NCI-H1417 (cell line): ENCODE measurements at regions not wholly inside any gene's neighbourhood (a gene's known extent, or its start where the extent isn't known, plus 50 kb on each side); places are given as distances from the start of the nearest gene placed in this dataset.
"Not testable (repeated sequence)": the region's sequence is repeated elsewhere in the genome, so short reads cannot be mapped to it uniquely, and the experiment has no call there.

ENCODE experiments used
- DNase-seq, 3 experiments: peaks; one replicate each; lab custom pipeline; 2025; lab: John Stamatoyannopoulos, UW

DNA sequence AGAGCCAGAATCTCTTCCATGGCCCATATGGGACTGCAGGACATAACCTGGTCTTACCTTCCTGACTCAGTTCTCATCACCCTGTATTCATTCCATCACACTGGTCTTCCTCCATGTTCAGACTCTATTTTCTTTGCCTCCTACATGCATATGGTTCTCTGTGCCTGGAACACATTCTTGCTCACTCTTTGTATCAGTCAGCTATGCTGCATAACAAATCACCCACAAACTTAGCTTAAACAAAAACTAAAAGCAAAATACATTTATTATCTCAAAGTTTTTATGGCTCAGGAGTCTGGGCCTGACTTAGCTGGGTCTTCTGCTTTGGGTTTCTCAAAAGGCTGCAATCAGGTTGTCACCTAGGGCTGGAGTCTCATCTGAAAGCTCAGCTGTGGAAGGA, 712.6 kb upstream of the TBX3 start:
- no peak for DNase-seq

DNA sequence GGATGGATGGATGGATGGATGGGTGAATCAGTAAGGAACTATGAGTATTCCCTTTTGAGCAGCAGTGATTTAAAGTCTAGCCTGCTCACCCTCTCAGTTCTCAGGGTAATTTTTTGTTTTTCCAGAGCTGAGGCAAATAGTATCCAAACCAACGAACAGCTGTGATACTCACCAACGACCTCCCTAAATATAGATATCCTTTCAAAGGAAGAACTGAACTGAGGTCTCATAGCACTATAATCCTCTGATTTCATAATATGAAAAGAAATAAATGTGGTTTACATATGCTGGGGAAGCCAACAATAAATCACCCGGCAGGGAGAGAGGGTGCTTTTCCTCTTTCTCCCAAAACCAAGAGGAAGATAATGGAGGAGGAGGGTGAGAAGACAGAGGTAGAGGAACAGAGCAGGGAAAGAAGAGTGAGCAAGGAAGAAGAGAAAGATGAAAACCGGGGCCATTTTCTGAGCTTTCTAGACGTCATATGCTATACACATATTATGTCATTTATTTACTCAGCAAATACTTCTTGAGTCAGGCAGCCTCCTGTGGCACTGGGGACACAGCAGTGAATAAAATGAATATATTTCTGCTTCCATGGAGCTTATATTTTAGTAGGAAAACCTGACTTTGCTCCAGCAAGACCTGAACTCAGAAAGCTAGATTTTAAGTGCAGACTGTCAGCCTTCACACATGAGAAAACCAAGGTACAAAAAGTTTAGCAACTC, 710.7 kb upstream of the TBX3 start:
- DNase-seq = peak in 1 of 3 experiments; percentile 24

DNA sequence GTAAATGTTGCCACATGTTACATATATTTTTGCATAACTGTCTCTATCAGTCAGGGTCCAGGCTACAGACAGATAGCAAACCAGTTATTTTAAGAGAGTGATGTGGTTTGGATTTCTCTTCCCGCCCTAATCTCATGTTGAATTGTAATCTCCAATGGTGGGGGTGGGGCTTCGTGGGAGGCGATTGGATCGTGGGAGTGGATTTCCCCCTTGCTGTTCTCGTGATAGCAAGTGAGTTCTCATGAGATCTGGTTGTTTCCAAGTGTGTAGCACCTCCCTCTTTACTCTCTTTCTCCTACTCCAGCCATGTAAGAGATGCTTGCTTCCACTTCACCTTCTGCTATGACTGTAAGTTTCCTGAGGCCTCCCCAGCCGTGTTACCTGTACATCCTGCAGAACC, 704.2 kb upstream of the TBX3 start:
- no peak for DNase-seq

DNA sequence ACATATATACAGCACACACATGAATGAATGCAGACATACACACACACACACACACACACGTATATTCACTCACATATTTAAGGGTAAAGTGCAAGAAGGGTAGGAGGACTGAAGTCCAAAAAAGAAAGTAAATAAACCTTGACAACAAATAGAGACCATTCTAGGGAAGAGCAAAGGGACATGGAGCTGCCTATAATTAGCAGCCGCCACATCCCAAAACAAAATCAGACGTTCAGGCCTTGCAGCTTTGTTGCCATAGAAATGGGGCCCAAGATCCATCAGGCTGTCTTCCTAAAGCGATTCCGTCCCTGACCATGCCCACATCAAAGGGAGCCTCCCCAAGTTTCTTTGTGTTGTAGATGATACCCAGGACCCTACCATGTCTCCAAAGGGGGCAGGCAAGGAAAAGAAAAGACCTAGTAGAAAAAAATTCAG, 703.5 kb upstream of the TBX3 start:
- DNase-seq = no peak

- DNase-seq = no peak
Observed at GRCh38 chr12:115386946-115387345, 703.0 kb upstream of the TBX3 start.

GRCh38 chr12:115385141-115385540, 701.2 kb upstream of the TBX3 start:
- DNase-seq = no peak

- DNase-seq = no peak
Observed at GRCh38 chr12:115384391-115384790, 700.4 kb upstream of the TBX3 start.

DNA sequence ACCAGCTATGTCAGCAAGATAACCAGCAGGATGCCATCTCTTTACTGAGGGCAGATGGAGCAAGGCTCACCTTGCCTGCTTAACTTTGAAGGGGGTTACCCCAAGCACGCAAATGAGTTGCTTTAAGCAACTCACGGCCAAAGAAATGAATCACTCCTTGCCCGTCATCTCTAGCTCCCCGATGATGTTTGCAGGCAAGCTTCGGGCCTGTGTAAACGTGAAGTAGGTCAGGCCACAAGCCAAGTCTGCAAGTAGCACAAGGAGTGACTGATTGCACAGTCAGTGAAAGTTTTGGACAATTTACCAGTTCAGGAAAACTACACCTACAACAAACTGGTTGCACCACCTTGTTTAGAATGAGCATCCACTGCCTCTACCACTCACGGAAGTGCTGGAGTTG, 699.7 kb upstream of the TBX3 start:
- no peak for DNase-seq

DNA sequence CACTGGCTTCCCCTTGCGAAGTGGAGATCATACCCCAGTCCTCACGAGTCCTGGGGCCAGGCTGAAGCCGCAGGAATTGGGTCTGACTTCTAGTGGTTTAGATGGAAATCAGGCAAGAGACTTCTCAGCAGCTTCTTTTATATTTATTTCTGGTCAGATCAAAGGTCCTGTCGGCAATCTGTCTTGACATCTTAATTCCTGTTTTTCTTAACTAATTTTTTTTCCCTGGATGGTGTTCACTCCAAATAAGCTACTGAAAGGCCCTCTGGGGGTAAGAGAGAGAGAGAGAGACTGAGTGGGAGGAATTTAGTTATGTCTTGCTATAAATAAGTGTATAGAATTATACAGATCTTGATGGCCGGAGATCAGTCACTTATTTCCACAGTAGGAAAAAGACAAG, 698.7 kb upstream of the TBX3 start:
- no peak for DNase-seq

DNA sequence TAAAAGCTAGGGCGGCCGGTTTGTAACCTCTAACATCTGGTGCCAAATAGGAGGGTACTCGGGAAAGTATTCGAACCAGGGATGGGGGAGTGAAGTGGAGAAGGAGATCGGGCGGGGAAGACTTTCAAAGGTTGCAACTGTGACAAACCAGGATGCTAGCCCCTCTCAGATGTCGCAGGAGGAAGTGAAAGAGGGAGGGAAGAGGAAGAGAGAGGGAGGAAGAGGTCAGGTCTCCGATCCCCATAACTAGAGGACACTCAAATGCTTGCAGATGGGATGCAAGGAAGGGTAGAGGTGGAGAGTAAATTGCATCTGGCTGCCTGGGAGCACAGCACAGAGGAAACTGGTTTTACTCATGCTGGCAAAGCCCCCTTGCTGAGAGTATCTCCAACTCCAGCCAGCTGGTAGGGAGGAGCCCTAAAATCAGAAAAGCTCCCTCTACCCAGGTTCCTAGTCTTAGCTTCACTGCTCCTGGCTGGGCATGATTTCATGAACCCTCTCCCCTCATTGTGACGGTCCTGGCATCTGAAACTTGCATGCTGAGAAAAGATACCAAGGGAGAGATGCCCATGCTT, 696.7 kb upstream of the TBX3 start:
- no peak for DNase-seq

- DNase-seq = no peak
Observed at GRCh38 chr12:115378291-115378690, 694.3 kb upstream of the TBX3 start.

- no peak for DNase-seq
Observed at GRCh38 chr12:115377779-115378178, 693.8 kb upstream of the TBX3 start.

GRCh38 chr12:115377230-115377629, 693.3 kb upstream of the TBX3 start:
- no peak for DNase-seq

DNA sequence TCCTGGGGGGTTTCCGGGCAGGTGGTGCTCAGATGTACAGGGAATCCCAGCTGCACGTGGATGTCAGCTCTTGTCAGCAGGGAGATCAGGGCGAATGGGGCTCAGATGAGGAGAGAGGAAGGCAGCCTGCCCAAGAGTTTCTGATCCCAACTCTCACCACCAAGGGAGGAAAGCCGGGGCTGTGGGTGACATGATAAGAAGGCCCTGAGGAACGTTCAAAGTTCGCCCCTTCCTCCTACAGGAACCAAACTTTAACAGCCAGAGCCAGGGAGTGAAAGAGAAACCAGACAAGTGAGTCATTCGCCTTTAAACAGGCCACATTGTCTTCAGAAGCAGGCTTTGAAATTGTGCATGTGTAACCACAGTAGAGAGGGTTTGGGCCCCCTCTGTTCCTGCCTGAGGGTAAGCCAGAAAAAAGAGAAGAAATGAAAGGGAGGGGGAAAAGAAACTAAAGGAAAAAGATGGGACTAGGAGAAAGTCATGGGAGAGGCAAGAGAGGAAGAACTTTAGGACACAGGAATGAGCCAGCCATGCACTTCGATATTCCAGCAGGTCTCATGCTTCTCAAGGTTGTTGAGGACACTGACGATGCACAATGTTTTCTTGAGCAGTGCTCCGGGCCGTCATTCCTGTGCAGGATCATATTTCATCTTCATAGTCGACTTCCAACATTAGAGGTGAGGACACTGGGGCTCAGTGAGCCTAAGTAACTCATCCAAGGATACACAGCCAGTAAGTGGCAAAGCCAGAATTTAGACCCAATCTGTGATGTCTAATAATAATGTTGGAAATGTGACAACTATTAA, 691.4 kb upstream of the TBX3 start:
- no peak for DNase-seq

DNA sequence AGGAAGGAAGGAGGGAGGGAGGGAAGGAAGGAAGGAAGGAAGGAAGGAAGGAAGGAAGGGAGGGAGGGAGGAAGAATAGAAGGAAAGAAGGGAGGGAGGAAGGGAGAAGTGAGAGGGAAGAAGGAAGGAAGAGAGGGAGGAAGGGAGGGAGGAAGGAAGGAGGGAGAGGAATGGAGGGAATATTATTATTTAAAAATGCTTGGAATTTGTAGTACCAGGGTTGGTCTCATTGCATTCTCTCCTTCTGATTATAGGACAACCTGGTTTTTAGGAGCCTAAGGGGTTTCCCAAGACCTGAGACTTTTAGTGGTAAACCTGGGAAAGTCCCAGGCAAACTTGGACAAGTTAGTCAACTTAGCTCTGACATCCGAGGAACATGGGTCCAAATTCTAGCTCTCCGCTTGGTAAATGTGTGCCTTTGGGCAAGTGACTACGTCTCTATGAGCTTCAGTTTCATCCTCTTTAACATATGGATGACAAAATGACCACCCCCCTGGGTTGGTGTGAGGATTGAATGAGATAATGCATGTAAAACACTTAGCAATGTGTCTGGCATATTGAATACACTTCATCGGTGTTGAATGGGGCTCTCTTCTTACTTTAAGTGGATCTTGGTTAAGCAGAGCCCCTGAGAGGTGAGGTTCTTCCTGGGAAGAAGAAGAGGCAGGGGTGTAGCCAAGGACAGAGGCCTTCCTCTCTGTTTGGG, 690.7 kb upstream of the TBX3 start:
- no peak for DNase-seq

- DNase-seq = no peak
Observed at GRCh38 chr12:115371711-115372110, 687.7 kb upstream of the TBX3 start.

DNA sequence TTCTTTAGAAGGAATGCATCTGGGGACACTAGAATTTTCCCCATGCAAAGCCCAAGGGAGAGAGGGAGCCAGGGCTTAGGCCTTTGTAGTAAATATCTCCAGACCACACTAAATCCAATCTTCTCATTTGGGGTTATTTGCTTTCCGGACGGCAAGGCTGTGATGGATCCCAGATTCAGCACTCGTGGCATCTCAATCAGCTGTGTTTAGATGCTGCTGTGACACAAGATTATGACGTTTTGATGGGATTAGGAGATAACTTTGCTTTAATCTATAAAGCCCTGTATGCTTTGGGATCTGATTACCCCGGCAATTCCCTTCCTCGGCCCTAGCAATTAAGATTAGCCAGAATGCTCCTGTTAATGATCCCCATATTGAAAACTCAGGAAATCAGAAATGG, 686.7 kb upstream of the TBX3 start:
- DNase-seq = no peak

DNA sequence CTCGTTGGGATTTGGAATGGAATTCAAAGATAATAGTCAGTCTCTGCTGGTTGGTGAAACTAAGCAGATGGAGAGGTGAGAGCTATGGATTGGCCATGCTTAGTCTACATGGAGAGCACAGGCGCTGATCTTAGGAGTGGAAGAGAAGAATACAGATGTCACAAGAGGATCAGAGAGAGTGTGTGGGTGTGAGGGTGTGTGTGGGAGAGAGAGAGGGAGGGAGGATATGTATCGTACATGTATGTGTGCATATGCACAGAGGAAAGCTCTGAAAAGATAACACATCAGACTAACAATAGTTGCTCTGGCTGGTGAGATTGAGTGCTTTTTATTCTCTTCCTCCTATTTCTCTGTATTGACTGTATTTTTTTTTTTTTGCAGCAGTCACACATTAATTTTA, 686.2 kb upstream of the TBX3 start:
- DNase-seq = no peak

DNA sequence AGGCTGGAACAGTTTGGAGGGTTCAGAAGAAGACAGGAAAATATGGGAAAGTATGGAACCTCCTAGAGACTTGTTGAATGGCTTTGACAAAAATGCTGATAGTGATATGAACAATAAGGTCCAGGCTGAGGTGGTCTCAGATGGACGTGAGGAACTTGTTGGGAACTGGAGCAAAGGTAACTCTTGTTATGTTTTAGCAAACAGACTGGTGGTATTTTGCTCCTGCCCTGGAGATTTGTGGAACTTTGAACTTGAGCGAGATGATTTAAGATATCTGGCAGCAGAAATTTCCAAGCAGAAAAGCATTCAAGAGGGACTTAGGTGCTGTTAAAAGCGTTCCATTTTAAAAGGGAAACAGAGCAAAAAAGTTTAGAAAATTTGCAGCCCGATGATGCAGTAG, 682.3 kb upstream of the TBX3 start:
- not testable (repeated sequence) for DNase-seq

- DNase-seq = not testable (repeated sequence)
Observed at GRCh38 chr12:115365765-115366164, 681.8 kb upstream of the TBX3 start.

DNA sequence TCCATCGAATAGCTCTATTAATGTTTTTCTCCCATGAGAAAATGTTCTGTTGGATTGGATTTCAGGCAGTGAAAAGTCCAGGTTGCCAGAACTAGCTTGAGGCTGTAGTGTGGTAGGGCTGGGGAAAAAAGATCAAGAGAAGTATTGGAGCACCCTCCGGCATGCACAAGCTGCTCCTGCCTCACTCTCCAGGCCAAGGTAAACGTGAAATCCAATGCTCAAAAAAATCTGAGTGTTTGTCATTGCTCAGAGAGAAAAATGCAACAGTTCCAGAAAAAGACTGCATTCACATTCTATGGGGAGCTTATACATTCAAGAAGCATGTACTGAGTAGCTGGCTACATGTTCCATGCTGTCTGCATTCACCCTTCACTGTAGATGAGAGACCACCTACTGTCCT, 680.9 kb upstream of the TBX3 start:
- no peak for DNase-seq

DNA sequence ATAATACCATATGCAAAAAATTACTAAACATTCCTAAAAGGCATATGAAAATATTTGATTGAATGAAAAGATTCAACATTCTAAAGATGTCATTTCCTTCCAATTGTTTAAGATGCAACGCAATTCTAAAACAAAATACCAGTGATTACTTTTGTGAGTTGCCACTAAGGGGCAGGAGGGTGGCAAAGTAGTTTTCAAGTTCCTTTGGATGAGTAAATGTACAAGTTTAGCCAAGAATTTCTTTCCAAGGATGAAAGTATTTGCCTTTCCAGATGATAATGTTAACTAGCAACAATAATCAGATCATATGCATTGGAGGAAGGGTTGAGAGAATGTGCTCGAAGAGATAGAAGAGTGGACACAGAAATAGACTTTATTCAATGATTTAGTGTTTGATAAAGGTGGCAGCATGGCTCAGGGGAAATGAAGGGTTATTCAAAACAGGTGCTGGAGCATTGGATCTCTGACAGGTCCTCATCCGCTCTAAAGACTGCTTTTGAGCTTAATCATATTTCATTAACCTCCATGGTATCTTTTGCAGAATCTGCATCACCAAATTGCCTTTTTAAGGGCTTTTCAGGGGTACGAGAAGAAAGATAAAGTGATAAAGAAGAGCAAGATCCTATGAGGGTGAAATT, 678.5 kb upstream of the TBX3 start:
- no peak for DNase-seq
